Adrenal gland (tissue), 5 donors: ENCODE measurements at regions not wholly inside any gene's neighbourhood (a gene's known extent, or its start where the extent isn't known, plus 50 kb on each side); places are given as distances from the start of the nearest gene placed in this dataset.

Experiments
- CTCF ChIP-seq, 6 experiments: fragments of 450-650 bp in 4 of 6; fragments of 200-600 bp in 2 of 6; sonication (generic) in 1 of 6; IDR thresholded peaks; 1 replicate in 5 of 6; 2 replicates in 1 of 6; pipeline versions ENCODE4 v1.5.1 to v1.8.0; 2016 to 2021; ENCODE audit warnings: antibody characterized with exemption in 6 of 6, mild to moderate bottlenecking in 2 of 6, moderate library complexity in 1 of 6
- POLR2A ChIP-seq, 2 donors: fragments of 450-650 bp; IDR thresholded peaks; one replicate each; pipeline ENCODE4 v1.6.1; 2017; ENCODE audit warnings: antibody characterized with exemption in 2 of 2, mild to moderate bottlenecking in 2 of 2, moderate library complexity in 1 of 2
- donor health status: DM: no; HTN: no; CAD: no.

GRCh38 chr2:128516938-128517337, 198.3 kb upstream of the HS6ST1 start:
- TF ChIP-seq POLR2A (IDR thresholded peaks at IDR 0.05) (no peak), CTCF (IDR thresholded peaks at IDR 0.05) (no peak)
